DMS153 treated with DMSO at 0.1 percent for 48 hours (cell line): ENCODE measurements at regions not wholly inside any gene's neighbourhood (a gene's known extent, or its start where the extent isn't known, plus 50 kb on each side); places are given as distances from the start of the nearest gene placed in this dataset.

Experiments
- DNase-seq: peaks from one replicate; lab custom pipeline; 2025; ENCODE audit not compliant: unreplicated experiment; lab: John Stamatoyannopoulos, UW

GRCh38 chr2:57760381-57760801 lies 286.2 kb upstream of the VRK2 start:
- DNase-seq, result no peak

- DNase-seq, result no peak
These were observed 269.7 kb upstream of the VRK2 start for GRCh38 chr2:57776916-57777315.

- no peak for DNase-seq
These were observed 264.0 kb upstream of the VRK2 start for GRCh38 chr2:57782587-57782986.

- DNase-seq, result no peak
These were observed 253.3 kb upstream of the VRK2 start for GRCh38 chr2:57793310-57793709.

- DNase-seq, result no peak
These were observed 250.1 kb upstream of the VRK2 start for GRCh38 chr2:57796527-57796926.

GRCh38 chr2:57798346-57798745 lies 248.3 kb upstream of the VRK2 start:
- no peak for DNase-seq

- no peak for DNase-seq
These were observed 244.4 kb upstream of the VRK2 start for GRCh38 chr2:57802243-57802642.

GRCh38 chr2:57804971-57805370 lies 241.6 kb upstream of the VRK2 start:
- no peak for DNase-seq

GRCh38 chr2:57806449-57806968 lies 240.1 kb upstream of the VRK2 start:
- DNase-seq, result no peak

- no peak for DNase-seq
These were observed 237.4 kb upstream of the VRK2 start for GRCh38 chr2:57809230-57809629.

GRCh38 chr2:57821088-57821487 lies 225.5 kb upstream of the VRK2 start:
- no peak for DNase-seq

GRCh38 chr2:57828221-57828620 lies 218.4 kb upstream of the VRK2 start:
- DNase-seq, result no peak

- DNase-seq, result no peak
These were observed 211.9 kb upstream of the VRK2 start for GRCh38 chr2:57834666-57835065.

GRCh38 chr2:57842531-57842930 lies 204.1 kb upstream of the VRK2 start:
- DNase-seq, result no peak

GRCh38 chr2:57843158-57843557 lies 203.4 kb upstream of the VRK2 start:
- DNase-seq, result no peak

GRCh38 chr2:57848723-57849122 lies 197.9 kb upstream of the VRK2 start:
- no peak for DNase-seq

- no peak for DNase-seq
These were observed 196.8 kb upstream of the VRK2 start for GRCh38 chr2:57849843-57850242.

GRCh38 chr2:57850415-57851130 lies 196.0 kb upstream of the VRK2 start:
- no peak for DNase-seq

- no peak for DNase-seq
These were observed 191.4 kb upstream of the VRK2 start for GRCh38 chr2:57855212-57855611.

- DNase-seq, result no peak
These were observed 186.9 kb upstream of the VRK2 start for GRCh38 chr2:57859755-57860154.

- DNase-seq, result no peak
These were observed 184.5 kb upstream of the VRK2 start for GRCh38 chr2:57862153-57862552.

- no peak for DNase-seq
These were observed 183.9 kb upstream of the VRK2 start for GRCh38 chr2:57862727-57863126.

GRCh38 chr2:57864926-57865325 lies 181.7 kb upstream of the VRK2 start:
- DNase-seq, result no peak
